K562 (cell line): ENCODE measurements at regions not wholly inside any gene's neighbourhood (a gene's known extent, or its start where the extent isn't known, plus 50 kb on each side); places are given as distances from the start of the nearest gene placed in this dataset.

ENCODE experiments used
- ATF1 ChIP-seq, 2 experiments: fragments of 450-650 bp in 1 of 2; IDR thresholded peaks; 2 replicates each; pipeline ENCODE4 v1.6.1; 2016; ENCODE audit warnings: missing compliant biosample characterization in 1 of 2, missing genetic modification characterization in 1 of 2
- CBX5 ChIP-seq: IDR thresholded peaks from 2 replicates; pipeline ENCODE4 v1.6.1; 2014; ENCODE audit warnings: low read depth, borderline replicate concordance
- NFATC3 ChIP-seq: fragments of 450-650 bp; IDR thresholded peaks from 2 replicates; pipeline ENCODE4 v1.6.1; 2017; ENCODE audit warnings: mild to moderate bottlenecking
- POLR2A ChIP-seq: fragments of 450-650 bp; conservative IDR thresholded peaks from 2 replicates; pipeline ENCODE4 v1.6.1; 2016
- ZNF140 ChIP-seq: fragments of 250-450 bp; sonication (Bioruptor Pico); IDR thresholded peaks from 2 replicates; pipeline ENCODE4 v1.8.0; 2021; ENCODE audit warnings: moderate library complexity, mild to moderate bottlenecking, inconsistent platforms
- TF ChIP-seq, protein P1 (sequence below): fragments of 450-650 bp; formaldehyde crosslinking; IDR thresholded peaks from 2 replicates; pipeline ENCODE4 v1.4.0; 2022; ENCODE audit warnings: missing genetic modification characterization
- TF ChIP-seq, protein P2 (sequence below), 3 experiments: IDR thresholded peaks in 2 of 3; conservative IDR thresholded peaks in 1 of 3; 2 replicates each; pipeline ENCODE4 v1.5.1; 2011 to 2012; ENCODE audit warnings: low read length in 3 of 3, mild to moderate bottlenecking in 3 of 3, control low read depth in 2 of 3, improper control_type of control experiment in 1 of 3, inconsistent platforms in 1 of 3, low read depth in 1 of 3, mixed read lengths in 1 of 3, moderate library complexity in 1 of 3; ENCODE audit not compliant: insufficient read depth in 2 of 3

DNA sequence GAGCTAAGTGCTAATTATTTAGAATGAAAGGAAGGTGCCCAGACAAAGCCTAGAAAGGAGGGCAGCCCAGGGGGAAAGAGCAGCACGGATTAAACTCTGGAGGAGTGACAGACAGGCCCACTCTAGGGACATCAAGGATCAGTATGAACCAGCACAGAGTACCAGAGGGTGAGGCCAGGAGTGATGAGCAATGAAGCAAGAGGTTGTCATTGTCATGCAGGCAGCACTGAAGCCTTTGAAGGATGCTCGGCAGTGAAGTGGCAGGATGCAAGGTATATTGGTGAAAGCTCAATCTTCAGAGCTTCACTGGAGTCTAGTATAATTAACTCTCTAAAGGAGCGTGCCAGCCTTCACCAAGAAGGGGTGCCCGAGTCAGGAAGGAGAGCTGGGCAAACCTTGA lies 112.0 kb upstream of the INHBA start:
- TF ChIP-seq CBX5 (no peak), NFATC3 (no peak), POLR2A (no peak), ATF1 (CRISPR knock-in tag; IDR thresholded peaks at IDR 0.05) (no peak), ATF1 (tag; IDR thresholded peaks at IDR 0.05) (no peak), ZNF140 (CRISPR knock-in tag) (no peak)
- TF ChIP-seq, protein P1, sequence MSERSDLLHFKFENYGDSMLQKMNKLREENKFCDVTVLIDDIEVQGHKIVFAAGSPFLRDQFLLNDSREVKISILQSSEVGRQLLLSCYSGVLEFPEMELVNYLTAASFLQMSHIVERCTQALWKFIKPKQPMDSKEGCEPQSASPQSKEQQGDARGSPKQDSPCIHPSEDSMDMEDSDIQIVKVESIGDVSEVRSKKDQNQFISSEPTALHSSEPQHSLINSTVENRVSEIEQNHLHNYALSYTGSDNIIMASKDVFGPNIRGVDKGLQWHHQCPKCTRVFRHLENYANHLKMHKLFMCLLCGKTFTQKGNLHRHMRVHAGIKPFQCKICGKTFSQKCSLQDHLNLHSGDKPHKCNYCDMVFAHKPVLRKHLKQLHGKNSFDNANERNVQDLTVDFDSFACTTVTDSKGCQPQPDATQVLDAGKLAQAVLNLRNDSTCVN (CRISPR knock-in tag): no peak
- TF ChIP-seq, protein P2, sequence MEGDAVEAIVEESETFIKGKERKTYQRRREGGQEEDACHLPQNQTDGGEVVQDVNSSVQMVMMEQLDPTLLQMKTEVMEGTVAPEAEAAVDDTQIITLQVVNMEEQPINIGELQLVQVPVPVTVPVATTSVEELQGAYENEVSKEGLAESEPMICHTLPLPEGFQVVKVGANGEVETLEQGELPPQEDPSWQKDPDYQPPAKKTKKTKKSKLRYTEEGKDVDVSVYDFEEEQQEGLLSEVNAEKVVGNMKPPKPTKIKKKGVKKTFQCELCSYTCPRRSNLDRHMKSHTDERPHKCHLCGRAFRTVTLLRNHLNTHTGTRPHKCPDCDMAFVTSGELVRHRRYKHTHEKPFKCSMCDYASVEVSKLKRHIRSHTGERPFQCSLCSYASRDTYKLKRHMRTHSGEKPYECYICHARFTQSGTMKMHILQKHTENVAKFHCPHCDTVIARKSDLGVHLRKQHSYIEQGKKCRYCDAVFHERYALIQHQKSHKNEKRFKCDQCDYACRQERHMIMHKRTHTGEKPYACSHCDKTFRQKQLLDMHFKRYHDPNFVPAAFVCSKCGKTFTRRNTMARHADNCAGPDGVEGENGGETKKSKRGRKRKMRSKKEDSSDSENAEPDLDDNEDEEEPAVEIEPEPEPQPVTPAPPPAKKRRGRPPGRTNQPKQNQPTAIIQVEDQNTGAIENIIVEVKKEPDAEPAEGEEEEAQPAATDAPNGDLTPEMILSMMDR (IDR thresholded peaks at IDR 0.05 in 2 of 3, conservative IDR thresholded peaks at IDR 0.05 in 1 of 3; ENCODE audit: insufficient read depth in 2 of 3, low read depth in 1 of 3, low read length in 3 of 3): no peak
